ENCODE measurements at regions not wholly inside any gene's neighbourhood (a gene's known extent, or its start where the extent isn't known, plus 50 kb on each side); places are given as distances from the start of the nearest gene placed in this dataset.

DNA sequence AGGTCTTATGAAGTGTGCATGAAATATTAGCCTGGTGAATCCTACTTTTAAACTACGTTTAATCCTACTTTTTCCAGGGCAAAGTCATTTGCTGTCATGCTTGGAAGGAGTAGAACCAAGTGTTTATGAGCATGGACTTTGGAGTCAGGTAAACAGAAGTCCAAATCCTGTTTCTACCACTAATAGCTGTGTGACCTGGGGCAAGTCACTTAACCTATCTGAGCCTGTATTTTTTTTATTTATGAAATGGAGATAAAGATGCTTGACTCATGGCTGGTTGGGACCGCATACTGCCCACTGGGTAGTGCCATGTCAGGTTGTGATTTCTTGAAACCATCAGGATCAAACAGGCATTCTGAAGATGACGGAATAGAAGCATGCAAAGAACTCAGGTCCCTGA, 249.6 kb downstream of the BAMBI start:
- no peak for DNase-seq (ENCODE audit: low read depth)

DNA sequence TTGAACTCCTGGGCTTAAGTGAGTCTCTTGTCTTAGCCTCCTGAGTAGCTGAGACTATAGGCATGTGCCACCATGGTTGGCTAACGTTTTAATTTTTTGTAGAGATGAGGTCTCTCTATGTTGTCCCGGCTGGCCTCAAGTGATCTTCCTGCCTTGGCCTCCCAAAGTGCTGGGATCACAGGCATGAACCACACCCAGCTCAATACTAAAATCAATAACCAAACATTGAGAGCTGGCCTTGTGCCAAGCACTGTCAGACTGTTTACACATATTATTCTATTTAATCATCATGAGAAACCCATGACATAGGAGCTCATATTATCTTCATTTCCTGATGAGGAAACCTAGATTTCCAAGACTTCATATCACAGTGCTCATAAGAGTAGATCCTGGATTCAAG, 251.2 kb downstream of the BAMBI start:
- DNase-seq (ENCODE audit: low read depth), result no peak

DNA sequence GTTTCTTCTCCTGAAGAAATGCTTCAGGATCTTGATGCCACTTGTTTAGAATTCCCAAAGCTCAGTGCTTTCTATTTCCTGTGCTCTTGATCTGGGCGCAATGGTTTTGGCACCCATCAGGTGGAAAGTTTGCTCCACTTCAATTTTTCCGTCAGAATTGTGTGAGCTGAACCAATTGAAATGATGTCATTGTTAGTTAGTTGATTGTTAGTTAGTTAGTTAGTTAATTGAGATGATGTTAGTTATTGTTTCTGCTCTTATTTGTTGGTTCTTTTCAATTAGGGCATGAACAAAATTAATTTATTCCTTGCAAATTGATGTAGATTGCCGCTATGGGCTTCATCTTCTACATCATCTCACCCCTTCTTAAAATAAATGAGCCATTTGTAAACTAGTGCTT, 252.6 kb downstream of the BAMBI start:
- DNase-seq (ENCODE audit: low read depth), result no peak

GRCh38 chr10:28930514-28931495, 253.5 kb downstream of the BAMBI start:
- no peak for DNase-seq (ENCODE audit: low read depth)

GRCh38 chr10:28935061-28935460, 257.7 kb downstream of the BAMBI start:
- DNase-seq (ENCODE audit: low read depth), result no peak

GRCh38 chr10:28937959-28938358, 260.6 kb downstream of the BAMBI start:
- DNase-seq (ENCODE audit: low read depth), result no peak

DNA sequence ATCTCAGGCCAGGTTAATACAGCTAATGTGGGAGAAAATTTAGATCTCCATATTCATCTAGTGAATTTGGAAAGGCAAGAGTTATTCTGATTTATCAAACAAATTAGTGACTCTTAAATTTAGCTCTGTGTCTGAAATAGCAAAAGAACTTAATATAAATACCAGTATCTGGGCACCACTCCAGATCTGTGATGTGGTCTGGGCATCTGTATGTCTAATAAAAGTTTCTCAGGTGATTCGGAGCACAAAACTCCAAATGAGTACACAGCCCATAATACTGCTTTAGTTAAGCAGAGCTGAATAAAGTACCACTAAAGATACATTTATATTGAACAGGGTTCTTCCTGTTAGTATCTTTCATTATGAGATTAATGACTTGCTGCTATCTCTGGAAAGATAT, 261.4 kb downstream of the BAMBI start:
- DNase-seq (ENCODE audit: low read depth), result no peak

DNA sequence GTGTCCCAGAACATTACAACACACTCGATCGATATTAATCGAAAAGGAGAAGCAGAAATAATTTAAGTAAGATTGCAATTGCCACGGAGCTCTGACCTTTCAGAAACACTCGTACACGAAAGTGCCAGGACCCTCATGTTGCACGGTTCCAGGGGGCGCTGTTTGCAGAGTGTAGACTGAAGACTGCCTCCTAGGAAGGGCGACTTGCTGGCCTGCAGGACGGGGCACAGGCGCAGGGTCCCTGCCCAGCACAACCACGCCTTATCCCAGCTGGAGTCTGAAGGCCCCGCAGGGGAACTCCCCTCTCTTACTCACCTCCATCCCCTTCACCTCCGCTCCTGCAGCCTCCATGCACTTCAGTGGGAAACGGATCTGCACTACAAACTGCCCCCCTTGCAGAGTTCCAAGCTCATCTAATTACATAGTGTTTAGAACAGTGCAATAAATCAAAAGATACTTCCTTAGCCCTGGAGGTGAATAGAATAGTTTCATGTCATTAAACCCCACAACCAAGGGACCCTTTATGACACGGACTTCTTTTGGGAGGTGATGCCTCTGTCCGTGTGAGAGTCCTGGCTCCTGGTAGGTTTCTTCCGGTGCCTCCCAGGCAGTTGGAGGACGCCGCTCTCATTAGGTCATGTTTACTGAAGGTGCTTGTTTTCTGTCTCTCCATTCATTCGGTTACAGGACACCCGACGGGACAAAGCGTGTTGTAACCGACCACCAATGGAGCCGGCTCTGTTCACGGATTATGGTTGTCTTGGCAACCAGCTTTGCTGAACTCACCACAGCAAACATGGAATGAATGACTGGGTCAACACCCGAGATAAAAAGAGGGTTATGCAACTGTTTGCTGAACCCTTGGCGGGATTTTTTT, 262.2 kb downstream of the BAMBI start:
- DNase-seq (ENCODE audit: low read depth), result no peak

DNA sequence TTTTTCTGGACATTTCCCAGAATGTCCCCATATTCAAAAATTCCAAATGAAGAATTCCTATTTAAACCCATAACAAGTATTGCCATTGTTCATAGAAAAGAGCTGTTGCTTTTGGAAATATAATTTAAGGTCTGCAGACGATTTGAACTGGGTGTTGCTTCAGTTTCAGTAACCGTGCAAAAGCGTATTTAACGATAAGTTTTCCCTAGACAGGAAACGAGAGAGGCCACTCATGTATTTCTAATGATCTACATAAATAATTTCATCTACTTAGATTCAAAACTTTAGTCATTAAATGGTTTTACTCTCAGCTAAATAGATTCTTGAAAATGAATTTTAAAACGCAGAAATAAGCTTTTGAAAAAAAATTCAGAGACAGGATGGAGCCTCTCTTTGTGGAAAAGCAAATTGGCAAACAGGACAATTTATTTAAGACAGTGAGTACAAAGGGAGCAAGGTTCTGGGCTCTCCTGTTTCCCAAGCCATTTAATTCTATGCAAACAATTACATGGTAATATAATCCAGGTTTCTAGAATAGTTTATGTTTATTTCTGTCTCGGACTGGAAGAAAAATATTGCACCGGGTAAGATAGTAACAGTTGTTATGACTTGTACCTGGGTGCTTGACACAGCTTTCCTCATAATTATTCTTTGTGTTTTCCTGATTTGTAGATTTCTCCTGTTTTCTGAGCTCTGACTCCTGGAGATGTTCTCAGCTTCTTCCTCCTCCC, 263.0 kb downstream of the BAMBI start:
- DNase-seq (ENCODE audit: low read depth), result no peak

- no peak for DNase-seq (ENCODE audit: low read depth)
Observed at GRCh38 chr10:28942012-28942411, 264.7 kb downstream of the BAMBI start.

GRCh38 chr10:28945959-28946358, 268.6 kb downstream of the BAMBI start:
- no peak for DNase-seq (ENCODE audit: low read depth)

GRCh38 chr10:28946479-28946878, 269.2 kb downstream of the BAMBI start:
- DNase-seq (ENCODE audit: low read depth), result peak; percentile 33

DNA sequence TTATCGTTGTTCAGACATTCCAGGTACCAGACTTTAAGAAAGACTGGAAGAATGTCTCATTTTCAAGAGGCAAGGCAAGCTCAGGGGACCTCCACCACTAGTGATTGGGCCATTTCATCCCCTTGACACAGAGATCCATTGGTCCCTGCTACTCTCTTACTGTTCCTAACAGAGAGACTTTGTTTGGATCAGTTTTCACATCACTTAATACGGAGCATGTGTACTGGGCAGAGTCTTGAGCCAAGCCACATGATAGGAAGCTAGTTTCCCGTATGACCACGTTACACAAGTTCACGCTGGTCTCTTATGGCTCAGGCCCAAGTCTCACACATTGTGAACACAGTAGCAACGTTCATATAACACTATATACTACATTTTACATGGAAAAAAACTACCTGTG, 269.9 kb downstream of the BAMBI start:
- DNase-seq (ENCODE audit: low read depth), result no peak

DNA sequence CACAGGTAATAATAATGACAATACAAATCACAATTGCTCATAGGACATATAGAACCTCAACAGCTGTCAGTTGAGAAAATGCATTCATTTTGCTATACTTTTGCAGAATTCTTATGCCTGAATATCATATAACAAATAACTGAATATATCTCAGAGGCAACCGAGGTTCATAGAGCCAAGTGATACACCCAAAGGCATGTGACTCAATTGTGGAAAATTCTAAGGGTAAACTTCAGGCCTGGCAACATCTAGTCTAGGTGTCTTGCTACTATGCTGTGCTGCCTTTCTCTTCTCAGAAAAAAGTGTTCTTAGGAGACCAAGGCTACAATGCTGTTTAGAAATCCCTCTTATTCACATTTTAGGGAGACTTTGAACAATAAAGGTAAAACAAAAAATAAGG, 270.7 kb downstream of the BAMBI start:
- DNase-seq (ENCODE audit: low read depth), result no peak

- DNase-seq (ENCODE audit: low read depth), result no peak
Observed at GRCh38 chr10:28949005-28950004, 272.0 kb downstream of the BAMBI start.

DNA sequence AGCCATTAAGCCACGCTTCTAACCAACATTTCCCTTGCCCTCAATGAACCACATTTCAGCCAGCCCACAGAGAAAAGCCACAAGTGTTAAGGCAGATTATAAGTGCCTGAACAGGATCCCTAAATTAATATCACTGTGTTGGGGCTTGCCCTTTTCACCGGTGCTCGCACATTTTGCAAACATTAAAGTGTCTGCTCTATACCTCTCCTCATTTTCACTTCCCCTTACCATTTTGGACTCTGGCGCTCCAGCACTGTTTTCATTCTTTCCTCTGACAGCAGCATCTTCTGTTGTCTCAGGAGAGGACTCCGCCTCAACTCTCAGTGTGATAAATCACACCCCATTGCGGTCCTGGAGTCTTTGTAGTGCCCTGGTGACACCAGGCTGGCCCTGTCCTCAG, 274.2 kb downstream of the BAMBI start:
- DNase-seq (ENCODE audit: low read depth), result no peak

- DNase-seq (ENCODE audit: low read depth), result no peak
Observed at GRCh38 chr10:28952523-28952922, 275.2 kb downstream of the BAMBI start.

- DNase-seq (ENCODE audit: low read depth), result no peak
Observed at GRCh38 chr10:28954211-28954610, 276.9 kb downstream of the BAMBI start.

- no peak for DNase-seq (ENCODE audit: low read depth)
Observed at GRCh38 chr10:28958468-28958867, 281.1 kb downstream of the BAMBI start.

- no peak for DNase-seq (ENCODE audit: low read depth)
Observed at GRCh38 chr10:28959850-28960501, 282.7 kb downstream of the BAMBI start.

All from HS-5 (cell line).